HUES64 (cell line): ENCODE measurements at regions not wholly inside any gene's neighbourhood (a gene's known extent, or its start where the extent isn't known, plus 50 kb on each side); places are given as distances from the start of the nearest gene placed in this dataset.

Source experiments
- H3K27ac ChIP-seq: 2 replicates; pipeline ENCODE4 v1.7.0; 2013; ENCODE audit warnings: low read depth, low read length, inconsistent platforms
- H3K27me3 ChIP-seq: 2 replicates; pipeline ENCODE4 v1.6.1; 2013; ENCODE audit warnings: mild to moderate bottlenecking, low read length; ENCODE audit not compliant: insufficient read depth
- H3K36me3 ChIP-seq: 2 replicates; pipeline ENCODE4 v1.6.1; 2013; ENCODE audit warnings: mild to moderate bottlenecking, low read length; ENCODE audit not compliant: insufficient read depth
- H3K4me1 ChIP-seq: 2 replicates; pipeline ENCODE4 v1.6.1; 2013; ENCODE audit warnings: mild to moderate bottlenecking, low read length, moderate library complexity; ENCODE audit not compliant: insufficient read depth
- H3K4me3 ChIP-seq: 2 replicates; pipeline ENCODE4 v1.5.1; 2013; ENCODE audit warnings: mild to moderate bottlenecking, low read length, moderate library complexity
- H3K9ac ChIP-seq: 2 replicates; pipeline ENCODE4 v1.6.1; 2013; ENCODE audit warnings: mild to moderate bottlenecking, low read depth, low read length
- H3K9me3 ChIP-seq: 2 replicates; pipeline ENCODE4 v1.6.1; 2013; ENCODE audit warnings: low read depth, low read length; ENCODE audit not compliant: insufficient read depth
- WGBS: fragments of 150-250, 120-280 bp; methylation state at CpG from one replicate; pipeline ENCODE4 v1.1.7; 2013; ENCODE audit warnings: missing lambda C conversion rate; 5-methylcytosine and 5-hydroxymethylcytosine counted together

GRCh38 chr9:113788616-113789330, 87.3 kb upstream of the ZNF618 start:
- H3K27me3 ChIP-seq = no peaks in the 10 kb centered on the region
- no peak overlapping the region for H3K9ac ChIP-seq
- peaks cover 12% of the 10 kb centered on the region for H3K4me1 ChIP-seq
- WGBS = 83% methylated on average over 7 of the region's 10 CpGs
- no peak overlapping the region for H3K4me3 ChIP-seq
- no peaks in the 10 kb centered on the region for H3K36me3 ChIP-seq
- no peaks in the 10 kb centered on the region for H3K9me3 ChIP-seq
- H3K27ac ChIP-seq = no peak overlapping the region

GRCh38 chr9:113790093-113790492, 86.0 kb upstream of the ZNF618 start:
- WGBS = 97% methylated on average over 11 of the region's 11 CpGs
- Histone ChIP-seq H3K9me3 (no peaks in the 10 kb centered on the region), H3K36me3 (no peaks in the 10 kb centered on the region), H3K4me3 (no peak overlapping the region), H3K27ac (no peak overlapping the region), H3K27me3 (no peaks in the 10 kb centered on the region), H3K9ac (no peak overlapping the region), H3K4me1 (peaks cover 17% of the 10 kb centered on the region)

- Histone ChIP-seq H3K9me3 (no peaks in the 10 kb centered on the region), H3K36me3 (no peaks in the 10 kb centered on the region), H3K4me3 (no peak overlapping the region), H3K9ac (no peak overlapping the region), H3K27me3 (no peaks in the 10 kb centered on the region), H3K27ac (no peak overlapping the region), H3K4me1 (peaks cover 10% of the 10 kb centered on the region; the same call in 1 of the 2 replicates)
- WGBS = 84% methylated on average over 9 of the region's 9 CpGs
Observed at GRCh38 chr9:113793558-113793957, 82.6 kb upstream of the ZNF618 start.

GRCh38 chr9:113794721-113795120, 81.4 kb upstream of the ZNF618 start:
- no peak overlapping the region for H3K4me3 ChIP-seq
- H3K9me3 ChIP-seq = no peaks in the 10 kb centered on the region
- WGBS = 84% methylated on average over 6 of the region's 6 CpGs
- H3K9ac ChIP-seq = no peak overlapping the region
- H3K27me3 ChIP-seq = no peaks in the 10 kb centered on the region
- no peaks in the 10 kb centered on the region for H3K36me3 ChIP-seq
- no peak overlapping the region for H3K27ac ChIP-seq
- H3K4me1 ChIP-seq = peaks cover 8% of the 10 kb centered on the region; the same call in 1 of the 2 replicates

- H3K27me3 ChIP-seq = no peaks in the 10 kb centered on the region
- no peak overlapping the region for H3K9ac ChIP-seq
- no peaks in the 10 kb centered on the region for H3K36me3 ChIP-seq
- no peak overlapping the region for H3K27ac ChIP-seq
- WGBS = 92% methylated on average over 2 of the region's 2 CpGs
- H3K9me3 ChIP-seq = no peaks in the 10 kb centered on the region
- H3K4me3 ChIP-seq = no peak overlapping the region
- H3K4me1 ChIP-seq = peaks cover 8% of the 10 kb centered on the region; the same call in 1 of the 2 replicates
Observed at GRCh38 chr9:113795811-113796392, 80.2 kb upstream of the ZNF618 start.

GRCh38 chr9:113796646-113797426, 79.3 kb upstream of the ZNF618 start:
- Histone ChIP-seq H3K9ac (no peak overlapping the region), H3K4me3 (no peak overlapping the region), H3K4me1 (peaks cover 8% of the 10 kb centered on the region; the same call in 1 of the 2 replicates), H3K36me3 (no peaks in the 10 kb centered on the region), H3K27me3 (no peaks in the 10 kb centered on the region), H3K27ac (no peak overlapping the region), H3K9me3 (no peaks in the 10 kb centered on the region)
- WGBS = 88% methylated on average over 13 of the region's 13 CpGs

- Histone ChIP-seq H3K9ac (no peak overlapping the region), H3K36me3 (no peaks in the 10 kb centered on the region), H3K27me3 (no peaks in the 10 kb centered on the region), H3K4me1 (peaks cover 8% of the 10 kb centered on the region; the same call in 1 of the 2 replicates), H3K9me3 (no peaks in the 10 kb centered on the region), H3K4me3 (no peak overlapping the region), H3K27ac (no peak overlapping the region)
- 76% methylated on average over 13 of the region's 13 CpGs for WGBS
Observed at GRCh38 chr9:113798062-113799030, 77.8 kb upstream of the ZNF618 start.

- H3K4me3 ChIP-seq = no peak overlapping the region
- H3K36me3 ChIP-seq = no peaks in the 10 kb centered on the region
- H3K9me3 ChIP-seq = no peaks in the 10 kb centered on the region
- no peaks in the 10 kb centered on the region for H3K27me3 ChIP-seq
- no peaks in the 10 kb centered on the region for H3K4me1 ChIP-seq
- WGBS = 98% methylated on average over 1 of the region's 2 CpGs
- H3K9ac ChIP-seq = no peak overlapping the region
- no peak overlapping the region for H3K27ac ChIP-seq
Observed at GRCh38 chr9:113800276-113800675, 75.8 kb upstream of the ZNF618 start.

- H3K4me1 ChIP-seq = no peaks in the 10 kb centered on the region
- H3K36me3 ChIP-seq = no peaks in the 10 kb centered on the region
- H3K9me3 ChIP-seq = no peaks in the 10 kb centered on the region
- no peak overlapping the region for H3K27ac ChIP-seq
- H3K4me3 ChIP-seq = no peak overlapping the region
- H3K9ac ChIP-seq = no peak overlapping the region
- no peaks in the 10 kb centered on the region for H3K27me3 ChIP-seq
- 95% methylated on average over 5 of the region's 8 CpGs for WGBS
Observed at GRCh38 chr9:113803811-113804589, 72.1 kb upstream of the ZNF618 start.

- no peaks in the 10 kb centered on the region for H3K9me3 ChIP-seq
- H3K4me1 ChIP-seq = no peaks in the 10 kb centered on the region
- H3K4me3 ChIP-seq = no peak overlapping the region
- H3K27me3 ChIP-seq = no peaks in the 10 kb centered on the region
- WGBS = 92% methylated on average over 7 of the region's 9 CpGs
- no peaks in the 10 kb centered on the region for H3K36me3 ChIP-seq
- H3K27ac ChIP-seq = no peak overlapping the region
- H3K9ac ChIP-seq = no peak overlapping the region
Observed at GRCh38 chr9:113805486-113806132, 70.5 kb upstream of the ZNF618 start.
